Body of pancreas (tissue), 4 donors: ENCODE measurements at regions not wholly inside any gene's neighbourhood (a gene's known extent, or its start where the extent isn't known, plus 50 kb on each side); places are given as distances from the start of the nearest gene placed in this dataset.

Source experiments
- ATAC-seq: fragments of 150-250 bp; one replicate; pipeline ENCODE4 v1.9.1; 2016
- DNase-seq, 4 donors: peaks; one replicate each; pipeline ENCODE4 v3.0.0-alpha.2; 2019
- H3K27ac ChIP-seq, 4 donors: fragments of 200-600 bp; sonication (generic); 1 replicate in 3 of 4; 2 replicates in 1 of 4; pipeline versions ENCODE4 v1.5.1 to v1.6.1; 2016 to 2019; ENCODE audit warnings: mild to moderate bottlenecking in 1 of 4, mixed read lengths in 1 of 4, moderate library complexity in 1 of 4
- H3K27me3 ChIP-seq, 2 donors: fragments of 200-600 bp; sonication (generic); one replicate each; pipeline ENCODE4 v1.6.0; 2016; ENCODE audit warnings: mild to moderate bottlenecking in 1 of 2
- H3K36me3 ChIP-seq, 2 donors: fragments of 200-600 bp; sonication (generic); replicated peaks in 1 of 2; 2 replicates each; pipeline ENCODE4 v1.5.1; 2016; ENCODE audit warnings: low read depth in 2 of 2; ENCODE audit not compliant: insufficient read depth in 1 of 2
- H3K4me1 ChIP-seq: fragments of 200-600 bp; sonication (generic); one replicate; pipeline ENCODE4 v1.6.0; 2016
- H3K4me3 ChIP-seq, 2 donors: fragments of 200-600 bp; sonication (generic); 1 replicate in 1 of 2; 2 replicates in 1 of 2; pipeline ENCODE4 v1.5.1; 2016 to 2019
- H3K9me3 ChIP-seq, 3 donors: fragments of 200-600 bp; sonication (generic); 1 replicate in 2 of 3; 2 replicates in 1 of 3; pipeline ENCODE4 v1.5.1; 2016
- POLR2A ChIP-seq, 3 donors: fragments of 450-650 bp; IDR thresholded peaks; one replicate each; pipeline ENCODE4 v1.6.1; 2016; ENCODE audit warnings: antibody characterized with exemption in 3 of 3, mild to moderate bottlenecking in 2 of 3
- WGBS, 2 donors: methylation state at CpG; one replicate each; pipeline ENCODE4 v1.1.5; 2017; 5-methylcytosine and 5-hydroxymethylcytosine counted together
- intact Hi-C: fragments of 100-400 bp; cut with DNase I; formaldehyde crosslinking; loops from one replicate; pipeline ENCODE4 v1.15.1; 2023
- TF ChIP-seq, protein P1 (sequence below), 7 experiments: fragments of 450-650 bp in 4 of 7; fragments of 200-600 bp in 3 of 7; sonication (generic) in 3 of 7; IDR thresholded peaks; one replicate each; pipeline ENCODE4 v1.5.1; 2016 to 2019; ENCODE audit warnings: antibody characterized with exemption in 7 of 7

DNA sequence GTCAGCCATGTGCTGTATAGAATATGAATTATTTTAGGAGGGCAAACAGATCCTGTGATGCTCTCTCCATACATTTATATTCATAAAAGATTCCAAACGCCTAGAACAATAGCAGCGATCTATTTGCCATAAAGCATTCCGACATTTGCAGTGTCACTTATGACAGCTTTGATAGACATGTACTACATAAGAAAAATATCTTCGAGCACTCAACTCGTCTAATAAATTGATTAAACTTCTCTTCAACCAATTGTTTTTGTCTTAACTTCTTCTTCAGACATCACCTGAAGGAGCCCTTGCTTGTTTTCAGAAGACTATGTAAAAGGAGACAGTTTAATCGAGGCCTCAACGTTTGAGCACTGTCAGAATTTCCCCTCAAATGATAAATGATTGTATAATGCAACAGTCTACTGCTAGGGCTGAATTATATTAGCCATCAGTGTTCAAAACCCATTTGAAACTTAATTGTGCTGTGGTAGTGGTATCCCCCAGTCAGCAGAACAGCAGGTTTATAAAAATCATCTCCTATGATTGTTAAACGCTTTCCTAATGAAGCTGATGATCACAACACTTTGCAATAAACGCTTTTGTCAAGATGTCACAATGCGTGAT lies 158.0 kb upstream of the MGMT start:
- Histone ChIP-seq H3K36me3 (no peaks in the 10 kb centered on the region), H3K27ac (no peak overlapping the region), H3K27me3 (no peaks in the 10 kb centered on the region), H3K9me3 (no peaks in the 10 kb centered on the region), H3K4me3 (no peak overlapping the region), H3K4me1 (no peaks in the 10 kb centered on the region)
- DNase-seq: no peak
- TF ChIP-seq POLR2A (IDR thresholded peaks at IDR 0.05): no peak
- TF ChIP-seq, protein P1, sequence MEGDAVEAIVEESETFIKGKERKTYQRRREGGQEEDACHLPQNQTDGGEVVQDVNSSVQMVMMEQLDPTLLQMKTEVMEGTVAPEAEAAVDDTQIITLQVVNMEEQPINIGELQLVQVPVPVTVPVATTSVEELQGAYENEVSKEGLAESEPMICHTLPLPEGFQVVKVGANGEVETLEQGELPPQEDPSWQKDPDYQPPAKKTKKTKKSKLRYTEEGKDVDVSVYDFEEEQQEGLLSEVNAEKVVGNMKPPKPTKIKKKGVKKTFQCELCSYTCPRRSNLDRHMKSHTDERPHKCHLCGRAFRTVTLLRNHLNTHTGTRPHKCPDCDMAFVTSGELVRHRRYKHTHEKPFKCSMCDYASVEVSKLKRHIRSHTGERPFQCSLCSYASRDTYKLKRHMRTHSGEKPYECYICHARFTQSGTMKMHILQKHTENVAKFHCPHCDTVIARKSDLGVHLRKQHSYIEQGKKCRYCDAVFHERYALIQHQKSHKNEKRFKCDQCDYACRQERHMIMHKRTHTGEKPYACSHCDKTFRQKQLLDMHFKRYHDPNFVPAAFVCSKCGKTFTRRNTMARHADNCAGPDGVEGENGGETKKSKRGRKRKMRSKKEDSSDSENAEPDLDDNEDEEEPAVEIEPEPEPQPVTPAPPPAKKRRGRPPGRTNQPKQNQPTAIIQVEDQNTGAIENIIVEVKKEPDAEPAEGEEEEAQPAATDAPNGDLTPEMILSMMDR (IDR thresholded peaks at IDR 0.05): no peak
- WGBS, 2 donors: 53 to 62% methylated on average over 10 of the region's 10 CpGs
- intact Hi-C loops: no loop called here
- ATAC-seq: no peak

- Histone ChIP-seq H3K4me3 (no peak overlapping the region), H3K27ac (no peak overlapping the region), H3K36me3 (no peaks in the 10 kb centered on the region), H3K9me3 (no peaks in the 10 kb centered on the region), H3K4me1 (no peaks in the 10 kb centered on the region), H3K27me3 (no peaks in the 10 kb centered on the region)
- 64% methylated on average over 5 of the region's 5 CpGs for WGBS, 2 donors
- TF ChIP-seq, protein P1 (IDR thresholded peaks at IDR 0.05): no peak
- DNase-seq: no peak
- no peak for ATAC-seq
- intact Hi-C loops: no loop called here
Observed at GRCh38 chr10:129309565-129309964, 157.5 kb upstream of the MGMT start.

- H3K36me3 ChIP-seq: no peaks in the 10 kb centered on the region
- ATAC-seq: no peak
- TF ChIP-seq, protein P1 (IDR thresholded peaks at IDR 0.05): no peak
- TF ChIP-seq POLR2A (IDR thresholded peaks at IDR 0.05): no peak
- 52 to 63% methylated on average over 4 of the region's 4 CpGs for WGBS, 2 donors
- H3K9me3 ChIP-seq: no peaks in the 10 kb centered on the region
- H3K4me3 ChIP-seq: no peak overlapping the region
- H3K4me1 ChIP-seq: no peaks in the 10 kb centered on the region
- no peak for DNase-seq
- H3K27ac ChIP-seq: no peak overlapping the region
- intact Hi-C loops: no loop called here
- no peaks in the 10 kb centered on the region for H3K27me3 ChIP-seq
Observed at GRCh38 chr10:129310881-129311280, 156.2 kb upstream of the MGMT start.

DNA sequence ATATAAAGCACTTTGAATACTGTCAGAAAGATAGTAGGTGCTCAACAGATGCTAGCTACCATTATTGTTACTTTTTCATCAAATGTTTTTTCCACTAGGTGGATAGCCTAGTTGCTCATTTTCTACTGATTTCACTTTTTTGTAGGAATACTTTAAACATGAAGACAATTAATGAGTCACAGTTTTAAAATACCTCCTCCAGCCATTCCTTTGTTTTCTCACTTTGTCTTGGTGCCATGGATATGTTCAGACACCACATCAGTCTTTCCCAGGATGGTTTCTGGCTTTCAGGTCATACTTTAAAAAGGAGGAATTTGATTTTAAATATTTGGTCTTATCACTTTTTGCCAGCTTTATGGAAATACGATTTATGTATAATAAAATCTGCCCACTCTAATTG lies 147.1 kb upstream of the MGMT start:
- TF ChIP-seq, protein P1 (IDR thresholded peaks at IDR 0.05): no peak
- no peak for TF ChIP-seq POLR2A (IDR thresholded peaks at IDR 0.05)
- intact Hi-C loops: no loop called here
- no peak overlapping the region for H3K27ac ChIP-seq
- no peaks in the 10 kb centered on the region for H3K36me3 ChIP-seq
- WGBS, 2 donors: 39 to 43% methylated on average over 1 of the region's 1 CpG
- H3K4me3 ChIP-seq: no peak overlapping the region
- no peaks in the 10 kb centered on the region for H3K4me1 ChIP-seq
- no peaks in the 10 kb centered on the region for H3K27me3 ChIP-seq
- peaks cover 0 to 20% (median 0%) of the 10 kb centered on the region in 3 donors for H3K9me3 ChIP-seq
- DNase-seq (no peak), ATAC-seq (no peak)

- DNase-seq (no peak), ATAC-seq (no peak)
- Histone ChIP-seq H3K36me3 (no peaks in the 10 kb centered on the region), H3K4me1 (no peaks in the 10 kb centered on the region), H3K9me3 (peaks cover 0 to 20% (median 0%) of the 10 kb centered on the region in 3 donors), H3K27ac (no peak overlapping the region), H3K27me3 (no peaks in the 10 kb centered on the region), H3K4me3 (no peak overlapping the region)
- WGBS, 2 donors: 72 to 83% methylated on average over 1 of the region's 1 CpG
- TF ChIP-seq, protein P1 (IDR thresholded peaks at IDR 0.05): no peak
- no peak for TF ChIP-seq POLR2A (IDR thresholded peaks at IDR 0.05)
- intact Hi-C loops: no loop called here
Observed at GRCh38 chr10:129320340-129320739, 146.7 kb upstream of the MGMT start.
